HCT116 (cell line): ENCODE measurements at regions not wholly inside any gene's neighbourhood (a gene's known extent, or its start where the extent isn't known, plus 50 kb on each side); places are given as distances from the start of the nearest gene placed in this dataset.
"Not testable (repeated sequence)": the region's sequence is repeated elsewhere in the genome, so short reads cannot be mapped to it uniquely, and the experiment has no call there.

Source experiments
- ATAC-seq: fragments of 200-7000 bp; cut with Tn5 transposase; 2 replicates; pipeline ENCODE4 v1.9.1; 2020; ENCODE audit warnings: mild to moderate bottlenecking, moderate library complexity
- BruUV-seq: library from RNA; stranded (reverse); fragments of 400-500 nt; replicated peaks from 2 replicates; lab custom pipeline; 2021; lab: Mats Ljungman, UMichigan
- CTCF ChIA-PET: fragments of 300-600 bp; sonication (Branson Sonifier 250); formaldehyde crosslinking; loops from one replicate; lab custom pipeline; 2021; ENCODE audit warnings: antibody characterized with exemption; lab: Charles Lee
- POLR2A ChIA-PET: fragments of 300-600, 350-600 bp; sonication (Branson Sonifier 250); formaldehyde crosslinking; loops from one replicate; lab custom pipeline; 2021; ENCODE audit warnings: antibody characterized with exemption; lab: Charles Lee
- RAD21 ChIA-PET, 2 experiments: fragments of 300-600 bp; sonication (Branson Sonifier 250); formaldehyde crosslinking; loops; one replicate each; lab custom pipeline; 2023; ENCODE audit warnings: low total read pairs in 2 of 2; ENCODE audit not compliant: uncharacterized antibody in 2 of 2, unreplicated experiment in 2 of 2, low non-redundant PET in 1 of 2; lab: Charles Lee
- DNase-seq: peaks from one replicate; pipeline ENCODE4 v3.0.0-alpha.2; 2010; ENCODE audit warnings: low read depth, low spot score
- H2AFZ ChIP-seq: fragments of 200-600 bp; shearing (Covaris generic), sonication (generic); 2 replicates; pipeline ENCODE4 v1.6.1; 2017; ENCODE audit warnings: low read depth, mixed run types, mixed read lengths, antibody characterized with exemption, low read length; ENCODE audit not compliant: poor library complexity, severe bottlenecking
- H3K27ac ChIP-seq: 2 replicates; pipeline ENCODE4 v1.5.1; 2012; ENCODE audit warnings: low read depth, low read length
- H3K27me3 ChIP-seq: fragments of 200-600 bp; sonication (generic); 2 replicates; pipeline ENCODE4 v1.6.1; 2016; ENCODE audit warnings: mixed run types, low read length, mixed read lengths; ENCODE audit not compliant: insufficient read depth
- H3K36me3 ChIP-seq, 2 experiments: fragments of 200-500 bp in 1 of 2; fragments of 200-600 bp in 1 of 2; sonication (Bioruptor generic) in 1 of 2; sonication (generic) in 1 of 2; 2 replicates each; pipeline versions ENCODE4 v1.5.1 to v1.6.1; 2014 to 2016; ENCODE audit warnings: low read length in 2 of 2, inconsistent platforms in 1 of 2, mixed read lengths in 1 of 2, mixed run types in 1 of 2; ENCODE audit not compliant: insufficient read depth in 2 of 2, control insufficient read depth in 1 of 2
- H3K4me1 ChIP-seq, 2 experiments: fragments of 200-600 bp in 1 of 2; sonication (generic) in 1 of 2; 2 replicates each; pipeline versions ENCODE4 v1.5.1 to v1.6.1; 2012 to 2017; ENCODE audit warnings: low read length in 2 of 2, inconsistent platforms in 1 of 2, mild to moderate bottlenecking in 1 of 2, mixed read lengths in 1 of 2, mixed run types in 1 of 2, moderate library complexity in 1 of 2; ENCODE audit not compliant: insufficient read depth in 2 of 2, control insufficient read depth in 1 of 2
- H3K4me2 ChIP-seq: fragments of 200-600 bp; sonication (generic); 2 replicates; pipeline ENCODE4 v1.6.1; 2017; ENCODE audit warnings: mixed run types, low read length, mixed read lengths
- H3K4me3 ChIP-seq, 2 experiments: fragments of 200-600 bp in 1 of 2; sonication (generic) in 1 of 2; replicated peaks in 1 of 2; 2 replicates each; pipeline ENCODE4 v1.5.1; 2011 to 2016; ENCODE audit warnings: low read length in 2 of 2, control low read depth in 1 of 2, low read depth in 1 of 2, mild to moderate bottlenecking in 1 of 2, mixed read lengths in 1 of 2, mixed run types in 1 of 2
- H3K79me2 ChIP-seq: fragments of 200-600 bp; sonication (generic); 2 replicates; pipeline ENCODE4 v1.6.1; 2017; ENCODE audit warnings: mild to moderate bottlenecking, mixed run types, low read length, moderate library complexity, mixed read lengths; ENCODE audit not compliant: insufficient read depth
- H3K9ac ChIP-seq: fragments of 200-600 bp; sonication (generic); 2 replicates; pipeline ENCODE4 v1.6.1; 2016; ENCODE audit warnings: low read length, mixed read lengths
- H3K9me2 ChIP-seq: fragments of 200-600 bp; sonication (generic), shearing (Covaris generic); 2 replicates; pipeline ENCODE4 v1.6.1; 2017; ENCODE audit warnings: mixed run types, mild to moderate bottlenecking, moderate library complexity; ENCODE audit not compliant: insufficient read depth
- H3K9me3 ChIP-seq, 2 experiments: fragments of 200-500 bp in 1 of 2; fragments of 200-600 bp in 1 of 2; sonication (Bioruptor generic) in 1 of 2; sonication (generic) in 1 of 2; 2 replicates each; pipeline ENCODE4 v1.6.1; 2014 to 2017; ENCODE audit warnings: low read length in 2 of 2, mixed read lengths in 2 of 2, inconsistent platforms in 1 of 2, low read depth in 1 of 2, mild to moderate bottlenecking in 1 of 2, mixed run types in 1 of 2, moderate library complexity in 1 of 2; ENCODE audit not compliant: control insufficient read depth in 1 of 2, insufficient read depth in 1 of 2
- H4K20me1 ChIP-seq: fragments of 200-600 bp; sonication (generic), shearing (Covaris generic); 2 replicates; pipeline ENCODE4 v1.6.1; 2017; ENCODE audit warnings: mixed run types, mild to moderate bottlenecking, moderate library complexity; ENCODE audit not compliant: insufficient read depth
- ATF3 ChIP-seq: IDR thresholded peaks from 2 replicates; pipeline ENCODE4 v1.6.1; 2012
- CBX3 ChIP-seq: IDR thresholded peaks from 2 replicates; pipeline ENCODE4 v1.6.1; 2012; ENCODE audit warnings: low read depth
- CTCF ChIP-seq, 3 experiments: fragments of 200-600 bp in 1 of 3; sonication (generic) in 1 of 3; IDR thresholded peaks in 2 of 3; conservative IDR thresholded peaks in 1 of 3; 2 replicates each; pipeline ENCODE4 v1.5.1; 2012 to 2017; ENCODE audit warnings: low read depth in 2 of 3, low read length in 2 of 3, antibody characterized with exemption in 1 of 3, borderline replicate concordance in 1 of 3, control low read depth in 1 of 3, mild to moderate bottlenecking in 1 of 3, mixed read lengths in 1 of 3, mixed run types in 1 of 3, moderate library complexity in 1 of 3; ENCODE audit not compliant: insufficient read depth in 1 of 3
- EGR1 ChIP-seq: IDR thresholded peaks from 2 replicates; pipeline ENCODE4 v1.6.1; 2012; ENCODE audit warnings: low read depth
- ELF1 ChIP-seq: IDR thresholded peaks from 2 replicates; pipeline ENCODE4 v1.6.1; 2012; ENCODE audit warnings: low read depth, borderline replicate concordance
- MAX ChIP-seq: IDR thresholded peaks from 2 replicates; pipeline ENCODE4 v1.6.1; 2012
- POLR2AphosphoS5 ChIP-seq: IDR thresholded peaks from 2 replicates; pipeline ENCODE4 v1.6.1; 2011; ENCODE audit warnings: mild to moderate bottlenecking, low read depth, low read length, moderate library complexity
- YY1 ChIP-seq: IDR thresholded peaks from 2 replicates; pipeline ENCODE4 v1.6.1; 2011; ENCODE audit warnings: low read length, low read depth, moderate library complexity, mild to moderate bottlenecking; ENCODE audit not compliant: insufficient replicate concordance; ENCODE audit errors: extremely low read depth
- ZFX ChIP-seq: fragments of 450-650 bp; IDR thresholded peaks from 2 replicates; pipeline ENCODE4 v1.6.1; 2017
- ZNF274 ChIP-seq: fragments of 200-500 bp; sonication (Bioruptor generic); IDR thresholded peaks from 2 replicates; pipeline ENCODE4 v1.6.1; 2014; ENCODE audit warnings: mild to moderate bottlenecking, low read depth, low read length, inconsistent platforms
- intact Hi-C: fragments of 100-400 bp; cut with micrococcal nuclease; formaldehyde crosslinking; loops from 2 replicates; pipeline ENCODE4 v1.10.0; 2022

GRCh38 chr2:209008636-209009287 is 415.1 kb upstream of the MAP2 start:
- H3K4me2 ChIP-seq = no peak overlapping the region
- no TSS peak for BruUV-seq
- no peaks in the 10 kb centered on the region for H3K36me3 ChIP-seq
- H4K20me1 ChIP-seq = no peaks in the 10 kb centered on the region
- TF ChIP-seq EGR1 = no peak
- TF ChIP-seq YY1 = no peak
- TF ChIP-seq POLR2AphosphoS5 = no peak
- no peak for TF ChIP-seq ATF3
- TF ChIP-seq ZNF274 = no peak
- TF ChIP-seq MAX = no peak
- no peak for TF ChIP-seq CBX3
- no peak for TF ChIP-seq ZFX
- no peak for TF ChIP-seq CTCF (IDR thresholded peaks at IDR 0.05 in 2 of 3, conservative IDR thresholded peaks at IDR 0.05 in 1 of 3; ENCODE audit: borderline replicate concordance in 1 of 3, insufficient read depth in 1 of 3, low read depth in 2 of 3, low read length in 2 of 3)
- no peak for TF ChIP-seq ELF1
- no peaks in the 10 kb centered on the region for H3K9me2 ChIP-seq
- no peak overlapping the region for H3K9ac ChIP-seq
- no peaks in the 10 kb centered on the region; a peak in 1 of 4 replicates for H3K9me3 ChIP-seq
- ATAC-seq = no peak
- RAD21 ChIA-PET = no interaction called here
- CTCF ChIA-PET = no interaction called here
- H3K27me3 ChIP-seq = 0 out of 2 replicates have a peak, but pooled peaks cover 3% of the 10 kb centered on the region
- POLR2A ChIA-PET = no interaction called here
- H3K4me3 ChIP-seq = no peak overlapping the region
- H3K4me1 ChIP-seq = no peaks in the 10 kb centered on the region
- no peak for DNase-seq
- H3K27ac ChIP-seq = no peak overlapping the region
- H2AFZ ChIP-seq = no peak overlapping the region
- no peaks in the 10 kb centered on the region for H3K79me2 ChIP-seq
- intact Hi-C loops = no loop called here

- RAD21 ChIA-PET, H3K27ac ChIP-seq, ATAC-seq, H4K20me1 ChIP-seq, H3K4me1 ChIP-seq, H3K4me2 ChIP-seq, BruUV-seq, H3K9me3 ChIP-seq, H3K79me2 ChIP-seq, POLR2A ChIA-PET, DNase-seq, CTCF ChIA-PET, H3K4me3 ChIP-seq, H3K36me3 ChIP-seq, H2AFZ ChIP-seq, intact Hi-C loops, H3K9me2 ChIP-seq, H3K9ac ChIP-seq, H3K27me3 ChIP-seq: not testable (repeated sequence)
These were observed 405.2 kb upstream of the MAP2 start for GRCh38 chr2:209018633-209019032.
